ENCODE measurements at regions not wholly inside any gene's neighbourhood (a gene's known extent, or its start where the extent isn't known, plus 50 kb on each side); places are given as distances from the start of the nearest gene placed in this dataset.

GRCh38 chr15:36053746-36054145 is 507.8 kb upstream of the DPH6 start (continued):
- TF ChIP-seq GTF2F1 (IDR thresholded peaks at IDR 0.05; ENCODE audit: low read depth, low read length) (no peak), ZNF699 (CRISPR knock-in tag; IDR thresholded peaks at IDR 0.05; ENCODE audit: insufficient replicate concordance) (no peak), ZNF212 (CRISPR knock-in tag; IDR thresholded peaks at IDR 0.05) (no peak), BRCA1 (IDR thresholded peaks at IDR 0.05) (no peak), BRCA1 (CRISPR knock-in tag; IDR thresholded peaks at IDR 0.05) (no peak), SIN3A (IDR thresholded peaks at IDR 0.05; ENCODE audit: borderline replicate concordance in 2 of 2, control insufficient read depth in 1 of 2, low read depth in 2 of 2, low read length in 2 of 2) (no peak), ILK (tag; IDR thresholded peaks at IDR 0.05; ENCODE audit: borderline replicate concordance, low read depth) (no peak)

- intact Hi-C loops (cut with micrococcal nuclease) (no loop called here), in situ Hi-C loops (cut with MboI) (no loop called here)
- no TSS peak for BruUV-seq (replicated peaks)
- 0% methylated on average over 3 of the region's 3 CpGs for whole genome bisulfite sequencing (ENCODE audit: insufficient coverage, low coverage, missing lambda C conversion rate)
- ATAC-seq (no peak), DNase-seq (ENCODE audit: extremely low read depth in 1 of 4, low spot score in 3 of 4) (no peak), FAIRE-seq (no peak)
- TF ChIP-seq GTF2A2 (tag; IDR thresholded peaks at IDR 0.05) (no peak), MLLT1 (IDR thresholded peaks at IDR 0.05) (no peak), NFIX (CRISPR knock-in tag; IDR thresholded peaks at IDR 0.05; ENCODE audit: low read depth) (no peak), HNRNPUL1 (IDR thresholded peaks at IDR 0.05; ENCODE audit: low read length) (no peak), ZNF444 (CRISPR knock-in tag; IDR thresholded peaks at IDR 0.05) (no peak)
- Histone ChIP-seq H3K9me3 (replicated peaks; ENCODE audit: control insufficient read depth, insufficient read depth, low read depth, low read length) (no peaks in the 10 kb centered on the region), H3K4me1 (replicated peaks in 1 of 2; ENCODE audit: control insufficient read depth in 2 of 2, insufficient read depth in 2 of 2, low read length in 2 of 2) (no peaks in the 10 kb centered on the region), H3K9ac (ENCODE audit: insufficient read depth in 1 of 2, low read depth in 2 of 2, low read length in 2 of 2) (no peak overlapping the region), H3K27ac (ENCODE audit: extremely low read depth, low read depth, low read length) (no peak overlapping the region), H3K4me2 (ENCODE audit: insufficient read depth, low read length) (no peak overlapping the region), H3K79me2 (ENCODE audit: control insufficient read depth, insufficient read depth, low read length) (no peaks in the 10 kb centered on the region), H3K36me3 (ENCODE audit: control insufficient read depth, insufficient read depth, low read length) (no peaks in the 10 kb centered on the region), H3K4me3 (no peak overlapping the region), H4K20me1 (replicated peaks; ENCODE audit: control insufficient read depth, insufficient read depth, low read length) (no peaks in the 10 kb centered on the region), H3K27me3 (ENCODE audit: control insufficient read depth in 2 of 2, insufficient read depth in 2 of 2, low read length in 2 of 2) (no peaks in the 10 kb centered on the region), H3K9me1 (ENCODE audit: control insufficient read depth, insufficient read depth, low read length) (no peaks in the 10 kb centered on the region), H2AFZ (ENCODE audit: low read depth, low read length) (no peak overlapping the region)
- ChIA-PET CTCF (ENCODE audit: low intra/inter-chr PET ratio) (no interaction called here), POLR2A (interaction anchor here (0.6 kb wide), 1 partner anchor 16 kb away, joined by 3 read pairs; no protein-coding TSS in a partner anchor)
Measured at GRCh38 chr15:36059596-36059995, 513.6 kb upstream of the DPH6 start.
